Posterior cingulate gyrus (tissue), 11 donors: ENCODE measurements at regions not wholly inside any gene's neighbourhood (a gene's known extent, or its start where the extent isn't known, plus 50 kb on each side); places are given as distances from the start of the nearest gene placed in this dataset.
"Not testable (repeated sequence)": the region's sequence is repeated elsewhere in the genome, so short reads cannot be mapped to it uniquely, and the experiment has no call there.

ENCODE experiments used
- DNase-seq, 10 donors: peaks; one replicate each; pipeline versions ENCODE4 v3.0.0 to v3.0.0-alpha.2; 2020 to 2021; ENCODE audit warnings: mixed read lengths in 3 of 10
- intact Hi-C: fragments of 100-400 bp; cut with DNase I; formaldehyde crosslinking; loops from one replicate; pipeline ENCODE4 v1.15.1; 2023

GRCh38 chr5:166594567-166594966 is 1696.9 kb upstream of the WWC1 start:
- no peak for DNase-seq
- intact Hi-C loops, result no loop called here

DNA sequence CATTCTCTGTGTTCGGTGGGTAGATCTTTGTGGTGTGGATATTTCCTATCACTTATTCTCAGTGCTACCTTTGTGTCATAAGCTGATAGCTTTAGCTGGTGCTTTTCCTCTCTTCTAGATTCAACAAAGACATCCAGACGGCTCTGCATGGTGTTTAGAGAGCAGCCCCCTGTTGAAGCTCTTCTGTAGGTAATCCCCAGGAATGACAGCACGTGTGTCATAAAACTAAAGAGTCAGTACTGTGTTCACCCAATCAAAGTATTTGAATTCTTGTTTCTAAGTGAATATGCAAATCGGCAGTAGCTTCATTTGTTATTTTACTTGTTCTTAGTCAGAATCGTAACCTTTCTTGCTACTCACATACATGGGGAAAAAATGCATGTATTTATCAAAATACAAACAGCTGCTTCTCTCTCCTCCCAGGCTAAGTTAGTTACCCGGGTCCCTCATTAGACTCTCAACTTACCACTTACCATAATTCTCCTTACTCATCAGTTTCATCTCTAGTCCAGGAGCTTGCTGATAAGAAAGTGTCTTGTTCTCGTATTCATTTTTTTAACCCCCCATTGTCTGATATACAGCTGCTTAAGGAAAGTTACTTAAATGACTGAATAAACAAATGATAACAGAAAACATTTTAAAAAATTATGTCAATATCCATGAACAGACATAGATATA is 1696.0 kb upstream of the WWC1 start:
- no peak for DNase-seq
- intact Hi-C loops, result no loop called here

DNA sequence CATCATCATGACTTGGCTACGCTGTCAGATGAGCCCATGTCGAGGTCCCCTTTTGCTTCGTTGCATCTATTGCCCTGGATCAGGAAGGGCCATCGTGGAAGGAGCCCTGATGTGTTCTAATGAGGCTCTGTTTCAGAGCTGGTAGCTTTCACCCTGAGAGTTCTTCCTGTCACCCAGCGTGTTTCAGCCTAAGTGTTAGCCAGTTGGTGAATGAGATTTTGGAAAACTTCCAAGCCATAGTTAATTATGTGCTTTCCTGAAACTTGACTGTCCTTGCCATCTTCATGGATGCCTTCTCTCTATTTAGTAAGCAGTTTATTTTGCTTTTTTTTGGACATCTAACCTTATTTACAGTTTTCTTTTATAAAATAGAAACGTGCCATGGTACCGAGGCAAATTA is 1695.4 kb upstream of the WWC1 start:
- intact Hi-C loops, result no loop called here
- DNase-seq, result no peak

GRCh38 chr5:166602271-166602670 is 1689.2 kb upstream of the WWC1 start:
- no peak for DNase-seq
- intact Hi-C loops, result no loop called here

DNA sequence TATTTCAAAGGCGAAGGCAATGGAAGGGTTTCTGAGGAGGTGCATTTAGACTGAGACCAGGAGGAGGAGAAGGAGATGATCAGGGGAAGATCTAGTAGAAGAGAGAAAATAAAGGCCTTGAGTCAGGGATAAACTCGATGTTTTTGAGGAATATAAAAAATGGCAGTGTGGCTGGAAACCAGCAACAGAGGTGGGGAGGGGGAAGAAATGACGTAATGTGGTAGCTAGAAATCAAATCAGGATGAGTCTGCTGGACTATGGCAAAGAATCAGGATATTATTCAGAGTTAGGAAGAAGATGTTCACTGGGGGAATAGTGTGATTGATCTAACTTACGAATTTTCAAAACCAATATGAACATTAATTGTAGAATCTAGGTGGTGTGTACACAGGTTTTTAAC is 1673.9 kb upstream of the WWC1 start:
- DNase-seq, result no peak
- intact Hi-C loops, result no loop called here

GRCh38 chr5:166618526-166618925 is 1672.9 kb upstream of the WWC1 start:
- DNase-seq, result no peak
- intact Hi-C loops, result no loop called here

DNA sequence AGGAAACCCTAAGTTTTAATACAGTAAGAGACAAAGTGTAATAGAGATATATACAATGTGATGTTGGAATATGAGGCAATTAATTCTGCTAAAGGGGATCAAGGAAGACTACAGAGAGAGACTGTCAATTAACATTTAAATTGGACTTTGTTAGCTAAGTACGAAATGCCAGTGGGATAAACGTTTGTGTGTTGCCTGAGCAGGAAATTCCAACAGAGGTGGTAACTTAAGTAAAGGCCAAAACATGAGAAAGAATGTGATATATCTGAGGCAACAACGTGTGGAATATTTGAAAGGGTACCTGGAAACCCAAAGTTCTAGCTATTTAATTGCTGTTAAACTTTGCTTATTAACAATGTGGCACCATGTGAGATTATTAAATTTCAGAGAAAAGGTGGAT is 1666.9 kb upstream of the WWC1 start:
- intact Hi-C loops, result no loop called here
- no peak for DNase-seq

DNA sequence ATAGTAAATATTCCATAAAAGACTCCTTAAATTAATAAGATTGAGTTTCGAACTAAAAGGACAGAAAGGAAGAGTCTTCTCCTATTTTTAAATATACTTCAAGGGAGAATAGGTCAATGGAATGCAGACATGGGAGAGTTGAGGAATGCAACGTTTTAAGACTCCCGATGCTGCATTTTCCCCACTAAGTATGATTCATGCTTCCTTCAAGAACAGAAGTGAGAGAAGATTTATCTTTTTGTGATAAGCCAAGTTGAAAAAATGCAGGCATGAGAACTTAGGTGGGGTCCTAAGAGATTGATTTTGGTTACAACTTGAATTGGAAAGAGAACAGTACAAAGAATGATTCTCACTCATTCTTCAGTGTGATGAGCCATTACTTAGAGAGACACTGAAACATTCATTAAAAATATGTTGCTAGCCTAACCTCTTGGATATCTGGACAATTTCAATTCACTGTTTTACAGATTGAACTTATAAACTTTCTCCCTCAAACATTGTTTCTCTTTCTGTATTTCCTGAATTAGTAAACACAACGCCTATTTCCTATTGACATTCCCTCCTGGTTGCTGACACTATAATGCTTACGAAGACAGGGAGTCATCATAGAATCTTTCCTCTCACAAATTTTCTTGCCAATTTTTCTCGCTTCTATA is 1666.1 kb upstream of the WWC1 start:
- DNase-seq, result no peak
- intact Hi-C loops, result no loop called here

DNA sequence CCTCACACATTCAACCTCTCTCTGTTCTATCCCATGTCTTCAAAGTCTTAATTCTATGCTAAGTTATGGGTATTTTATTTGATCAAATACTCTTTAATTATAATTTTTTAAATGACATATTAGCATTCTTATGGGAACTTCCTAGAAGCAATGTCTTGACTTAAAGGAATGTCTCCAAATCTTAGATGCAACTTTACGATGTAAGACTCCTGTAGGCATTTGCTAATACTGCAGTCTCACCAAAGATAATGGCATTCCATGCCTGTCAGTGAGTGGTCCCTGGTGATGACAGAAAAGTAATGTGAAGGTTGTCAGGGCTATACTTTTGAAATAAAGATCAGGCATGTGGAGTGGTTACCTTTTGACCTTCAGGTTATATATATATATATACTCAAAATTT is 1654.2 kb upstream of the WWC1 start:
- DNase-seq, result no peak
- intact Hi-C loops, result no loop called here

DNA sequence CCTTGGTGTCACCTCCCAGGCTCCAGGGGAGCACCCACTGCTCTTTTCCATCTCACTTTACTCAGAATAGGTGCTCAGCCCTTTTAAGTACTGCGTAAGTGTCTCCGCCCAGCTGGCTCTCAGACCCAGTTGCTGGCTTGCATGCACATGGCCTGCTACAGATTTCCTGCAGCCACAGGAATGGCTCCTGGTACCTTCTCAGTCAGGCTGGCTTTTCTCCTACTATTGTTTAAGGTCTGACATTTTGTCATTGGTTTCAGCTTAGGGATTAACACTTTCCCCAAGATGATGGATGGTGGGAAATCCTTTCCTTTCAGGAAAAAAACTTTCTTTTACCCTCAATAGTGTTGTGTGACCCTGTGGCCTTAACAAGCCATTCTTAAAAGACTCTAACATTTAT is 1652.3 kb upstream of the WWC1 start:
- intact Hi-C loops, result no loop called here
- DNase-seq, result no peak

DNA sequence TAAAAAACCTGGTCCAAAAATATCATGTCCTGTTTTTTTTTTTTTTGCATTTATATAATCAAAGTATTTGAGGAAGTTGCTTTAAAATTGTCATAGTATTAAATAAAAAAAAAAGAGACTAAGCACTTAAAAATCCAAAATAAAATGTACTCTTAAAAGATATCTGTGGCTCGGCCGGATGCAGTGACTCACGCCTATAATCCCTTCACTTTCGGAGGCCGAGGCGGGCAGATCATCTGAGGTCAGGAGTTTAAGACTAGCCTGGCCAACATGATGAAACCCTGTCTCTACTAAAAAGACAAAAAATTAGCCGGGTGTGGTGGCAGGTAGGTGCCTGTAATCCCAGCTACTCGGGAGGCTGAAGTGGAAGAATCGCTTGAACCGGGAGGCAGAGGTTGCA is 1651.3 kb upstream of the WWC1 start:
- intact Hi-C loops, DNase-seq: not testable (repeated sequence)

GRCh38 chr5:166648736-166649135 is 1642.7 kb upstream of the WWC1 start:
- intact Hi-C loops, result no loop called here

GRCh38 chr5:166649676-166650075 is 1641.8 kb upstream of the WWC1 start:
- intact Hi-C loops, result no loop called here
- DNase-seq, result no peak

More at GRCh38 chr5:166648736-166649135, 1642.7 kb upstream of the WWC1 start:
- no peak for DNase-seq

GRCh38 chr5:166651234-166651633 is 1640.2 kb upstream of the WWC1 start:
- intact Hi-C loops, result no loop called here
- no peak for DNase-seq

DNA sequence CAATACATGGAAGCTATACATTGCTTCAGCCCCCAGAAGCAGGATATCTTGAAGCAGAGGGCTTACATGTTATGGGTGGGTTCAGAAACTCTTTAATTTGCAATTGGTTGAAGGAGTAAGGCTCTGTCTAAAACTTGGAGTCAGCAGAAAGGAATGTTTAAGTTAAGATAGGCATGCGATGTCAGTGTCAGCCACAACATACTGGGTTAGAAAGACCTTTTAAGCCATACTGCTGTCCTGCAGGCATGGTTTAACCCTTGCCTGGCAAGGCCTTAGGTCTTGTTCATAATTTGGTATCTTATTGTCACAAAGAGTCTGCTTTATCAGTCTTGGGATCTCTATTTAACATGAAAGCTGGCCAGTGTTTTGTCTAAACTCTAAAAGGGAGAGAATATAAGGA is 1619.6 kb upstream of the WWC1 start:
- intact Hi-C loops, result no loop called here
- no peak for DNase-seq

DNA sequence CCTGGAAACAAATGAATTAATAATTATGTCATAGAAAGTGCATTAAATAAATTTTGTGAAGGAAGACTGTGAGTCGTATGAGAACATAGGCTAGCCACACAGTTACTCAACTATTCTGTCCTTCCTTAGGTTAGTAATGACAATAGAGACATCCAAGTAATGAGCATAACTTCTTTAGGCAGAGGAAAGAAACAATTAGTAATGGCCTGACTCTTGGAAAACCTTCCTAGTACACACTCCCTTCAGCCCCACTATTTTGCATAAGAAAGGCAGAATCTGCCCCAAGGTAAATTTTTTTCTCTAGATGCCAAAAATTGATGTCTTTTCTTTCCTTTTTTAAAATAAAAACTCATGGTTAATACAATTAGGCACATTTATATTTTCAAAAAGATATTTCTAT is 1619.0 kb upstream of the WWC1 start:
- no peak for DNase-seq
- intact Hi-C loops, result no loop called here

DNA sequence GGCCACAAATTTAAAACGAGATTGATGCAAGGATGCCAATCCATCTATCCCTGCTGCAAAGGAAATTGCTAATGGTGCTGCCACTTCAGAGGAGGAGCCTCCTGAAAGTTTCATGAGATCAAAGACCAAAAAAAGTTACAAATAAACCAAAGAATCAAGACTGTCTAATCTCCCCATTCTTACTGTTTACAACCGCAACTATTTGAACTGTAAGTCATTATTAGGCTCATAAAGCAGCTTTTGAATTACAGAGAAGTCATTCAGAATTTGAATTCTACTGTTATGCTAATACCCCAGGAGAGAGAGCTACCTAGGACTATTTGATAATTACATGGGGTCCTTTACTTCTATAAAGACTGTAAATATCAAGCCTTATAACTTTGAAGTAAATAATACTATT is 1613.6 kb upstream of the WWC1 start:
- no peak for DNase-seq
- intact Hi-C loops, result no loop called here

DNA sequence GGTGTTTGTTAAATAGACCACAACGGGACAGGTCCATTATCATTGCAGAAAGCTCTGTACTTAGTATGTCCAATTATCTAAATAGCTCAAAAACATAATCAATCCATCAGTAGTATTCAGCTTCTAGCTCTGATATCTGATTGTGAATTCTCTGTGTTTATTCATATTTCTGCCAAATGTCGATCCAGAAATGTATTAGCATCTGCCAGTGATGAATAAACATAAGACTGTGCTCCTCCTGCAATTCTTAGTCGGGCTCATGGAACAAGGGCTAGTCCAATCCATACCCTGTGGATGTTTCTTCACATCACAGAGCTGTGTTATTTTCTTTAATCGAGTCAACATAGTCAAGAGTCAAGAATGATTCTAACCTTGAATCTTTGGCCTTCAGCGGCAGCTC is 1612.1 kb upstream of the WWC1 start:
- intact Hi-C loops, result no loop called here

DNA sequence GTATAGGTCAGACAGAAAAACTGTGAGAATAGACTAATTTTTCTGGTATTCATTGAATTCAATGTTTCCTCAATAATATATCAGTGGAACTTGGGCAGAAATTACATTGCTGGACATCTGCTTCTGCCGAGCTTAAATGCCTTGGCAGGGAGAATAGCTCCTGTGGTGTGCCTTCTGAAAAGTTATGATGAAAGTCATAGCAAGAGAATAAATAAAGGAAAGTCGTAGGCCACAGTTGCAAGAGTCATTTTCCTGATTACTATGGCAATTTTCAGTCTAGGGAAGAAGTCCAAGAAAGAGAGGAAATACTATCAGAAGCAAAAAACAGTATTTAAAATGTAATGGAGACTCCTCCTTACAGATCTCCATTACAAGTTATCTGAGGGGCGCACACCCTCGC is 1596.1 kb upstream of the WWC1 start:
- intact Hi-C loops, result no loop called here
- DNase-seq, result no peak

More for the DNA sequence above, 1612.1 kb upstream of the WWC1 start:
- no peak for DNase-seq

GRCh38 chr5:166708291-166708690 is 1583.2 kb upstream of the WWC1 start:
- no peak for DNase-seq
- intact Hi-C loops, result no loop called here

DNA sequence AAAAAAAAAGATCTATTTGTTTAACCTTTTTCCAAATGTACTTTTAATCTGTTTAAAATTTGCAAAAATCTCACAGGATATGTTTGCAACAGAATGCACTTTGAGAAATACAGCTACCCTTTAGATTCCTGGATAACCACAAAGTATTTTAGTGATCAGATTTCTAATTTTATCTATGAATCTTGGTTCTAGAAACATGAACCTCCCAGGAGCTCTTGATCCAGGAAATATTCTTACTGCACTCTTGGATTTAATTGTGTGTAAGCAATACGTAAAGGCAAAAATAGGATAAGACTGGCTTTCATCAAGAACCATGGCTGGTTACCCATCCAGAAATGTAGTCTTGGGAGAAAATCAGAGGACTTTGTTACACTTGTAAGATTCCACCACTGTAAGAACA is 1581.8 kb upstream of the WWC1 start:
- intact Hi-C loops, result no loop called here
- DNase-seq, result no peak

GRCh38 chr5:166710271-166710670 is 1581.2 kb upstream of the WWC1 start:
- DNase-seq, result no peak
- intact Hi-C loops, result no loop called here
